HEK293 (cell line): ENCODE measurements at regions not wholly inside any gene's neighbourhood (a gene's known extent, or its start where the extent isn't known, plus 50 kb on each side); places are given as distances from the start of the nearest gene placed in this dataset.

Experiments
- CTCF ChIA-PET: fragments of 350-600 bp; formaldehyde crosslinking; extraction: SDS; loops from one replicate; lab custom pipeline; 2021; ENCODE audit warnings: antibody characterized with exemption; lab: Yijun Ruan, JAX
- POLR2A ChIA-PET: fragments of 300-600 bp; formaldehyde crosslinking; extraction: SDS; loops from one replicate; lab custom pipeline; 2020; ENCODE audit warnings: antibody characterized with exemption, inconsistent platforms; lab: Yijun Ruan, JAX
- H3K27ac ChIP-seq: fragments of 200-500 bp; sonication (Bioruptor generic); 2 replicates; pipeline ENCODE4 v1.5.1; 2014; ENCODE audit warnings: low read depth, low read length, control low read depth, inconsistent platforms; ENCODE audit errors: extremely low read depth
- H3K36me3 ChIP-seq, 2 experiments: fragments of 200-500 bp in 1 of 2; sonication (Bioruptor generic) in 1 of 2; 1 replicate in 1 of 2; 2 replicates in 1 of 2; pipeline ENCODE4 v1.5.1; 2014 to 2017; ENCODE audit warnings: inconsistent platforms in 2 of 2, low read length in 2 of 2; ENCODE audit not compliant: control insufficient read depth in 2 of 2, insufficient read depth in 1 of 2
- H3K4me1 ChIP-seq: fragments of 200-500 bp; sonication (Bioruptor generic); 2 replicates; pipeline ENCODE4 v1.5.1; 2014; ENCODE audit warnings: mild to moderate bottlenecking, low read length, inconsistent platforms; ENCODE audit not compliant: control insufficient read depth, insufficient read depth
- H3K4me3 ChIP-seq: 2 replicates; pipeline ENCODE4 v1.5.1; 2011; ENCODE audit warnings: low read depth, mild to moderate bottlenecking, control low read depth, low read length, moderate library complexity
- H3K9me3 ChIP-seq: fragments of 200-500 bp; sonication (Bioruptor generic); 2 replicates; pipeline ENCODE4 v1.5.1; 2014; ENCODE audit warnings: low read depth, low read length, inconsistent platforms; ENCODE audit not compliant: control insufficient read depth, insufficient read depth
- BCL11A ChIP-seq: fragments of 450-650 bp; formaldehyde crosslinking; IDR thresholded peaks from 2 replicates; pipeline ENCODE4 v1.5.1; 2016; ENCODE audit warnings: low read depth, missing biosample characterization, missing genetic modification characterization
- SALL2 ChIP-seq: fragments of 450-650 bp; formaldehyde crosslinking; IDR thresholded peaks from 2 replicates; pipeline ENCODE4 v1.5.0; 2017; ENCODE audit warnings: missing biosample characterization, mild to moderate bottlenecking, missing genetic modification characterization, borderline replicate concordance
- ZNF350 ChIP-seq: fragments of 450-650 bp; formaldehyde crosslinking; IDR thresholded peaks from 2 replicates; pipeline ENCODE4 v1.5.0; 2017; ENCODE audit warnings: missing biosample characterization, mild to moderate bottlenecking, missing genetic modification characterization
- ZNF660 ChIP-seq: fragments of 450-650 bp; IDR thresholded peaks from 2 replicates; pipeline ENCODE4 v1.5.1; 2018; ENCODE audit warnings: missing biosample characterization, mild to moderate bottlenecking, missing genetic modification characterization
- ZNF677 ChIP-seq: fragments of 450-650 bp; IDR thresholded peaks from 2 replicates; pipeline ENCODE4 v1.5.0; 2018; ENCODE audit warnings: missing biosample characterization, mild to moderate bottlenecking, missing genetic modification characterization, moderate library complexity
- ZNF701 ChIP-seq: fragments of 450-650 bp; formaldehyde crosslinking; IDR thresholded peaks from 2 replicates; pipeline ENCODE4 v1.5.1; 2016; ENCODE audit warnings: missing biosample characterization, missing genetic modification characterization
- ZNF776 ChIP-seq: fragments of 450-650 bp; formaldehyde crosslinking; IDR thresholded peaks from 2 replicates; pipeline ENCODE4 v1.5.0; 2017; ENCODE audit warnings: missing biosample characterization, missing genetic modification characterization, borderline replicate concordance
- ZNF843 ChIP-seq: fragments of 450-650 bp; formaldehyde crosslinking; IDR thresholded peaks from 2 replicates; pipeline ENCODE4 v1.5.1; 2016; ENCODE audit warnings: missing biosample characterization, missing genetic modification characterization
- TF ChIP-seq, protein P1 (sequence below): fragments of 450-650 bp; formaldehyde crosslinking; IDR thresholded peaks from 2 replicates; pipeline ENCODE4 v1.5.1; 2016; ENCODE audit warnings: missing biosample characterization, missing genetic modification characterization
- TF ChIP-seq, protein P2 (sequence below): fragments of 450-650 bp; formaldehyde crosslinking; IDR thresholded peaks from 2 replicates; pipeline ENCODE4 v1.5.1; 2016; ENCODE audit warnings: missing biosample characterization, missing genetic modification characterization
- TF ChIP-seq, protein P3 (sequence below): fragments of 450-650 bp; formaldehyde crosslinking; IDR thresholded peaks from 2 replicates; pipeline ENCODE4 v1.5.1; 2016; ENCODE audit warnings: missing biosample characterization, missing genetic modification characterization
- TF ChIP-seq, protein P4 (sequence below): fragments of 450-650 bp; formaldehyde crosslinking; IDR thresholded peaks from 2 replicates; pipeline ENCODE4 v1.5.1; 2016; ENCODE audit warnings: missing biosample characterization, missing genetic modification characterization
- TF ChIP-seq, protein P5 (sequence below): fragments of 450-650 bp; formaldehyde crosslinking; conservative IDR thresholded peaks from 2 replicates; pipeline ENCODE4 v1.5.1; 2016; ENCODE audit warnings: low read depth, missing biosample characterization, missing genetic modification characterization

DNA sequence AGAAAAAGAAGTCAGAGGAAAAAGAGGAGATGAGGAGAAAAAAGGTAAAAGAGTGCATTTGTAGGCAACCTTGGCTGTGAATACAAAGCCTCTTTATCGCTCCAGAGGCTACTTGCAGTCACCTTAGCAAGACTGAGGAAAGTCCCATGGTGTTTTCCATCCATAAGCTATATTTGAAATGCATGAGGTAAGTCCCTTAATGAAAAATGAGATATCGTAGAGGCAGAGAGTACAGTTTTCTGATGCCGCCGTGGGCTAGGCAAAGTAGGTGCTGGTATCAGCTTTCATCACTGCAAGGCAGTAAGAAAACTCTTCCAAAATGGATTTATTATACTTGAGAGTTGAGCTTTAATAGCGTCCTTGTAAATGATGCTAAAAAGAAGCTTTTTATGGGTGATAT, 186.8 kb downstream of the ASCL1 start (continued):
- TF ChIP-seq, protein P1, sequence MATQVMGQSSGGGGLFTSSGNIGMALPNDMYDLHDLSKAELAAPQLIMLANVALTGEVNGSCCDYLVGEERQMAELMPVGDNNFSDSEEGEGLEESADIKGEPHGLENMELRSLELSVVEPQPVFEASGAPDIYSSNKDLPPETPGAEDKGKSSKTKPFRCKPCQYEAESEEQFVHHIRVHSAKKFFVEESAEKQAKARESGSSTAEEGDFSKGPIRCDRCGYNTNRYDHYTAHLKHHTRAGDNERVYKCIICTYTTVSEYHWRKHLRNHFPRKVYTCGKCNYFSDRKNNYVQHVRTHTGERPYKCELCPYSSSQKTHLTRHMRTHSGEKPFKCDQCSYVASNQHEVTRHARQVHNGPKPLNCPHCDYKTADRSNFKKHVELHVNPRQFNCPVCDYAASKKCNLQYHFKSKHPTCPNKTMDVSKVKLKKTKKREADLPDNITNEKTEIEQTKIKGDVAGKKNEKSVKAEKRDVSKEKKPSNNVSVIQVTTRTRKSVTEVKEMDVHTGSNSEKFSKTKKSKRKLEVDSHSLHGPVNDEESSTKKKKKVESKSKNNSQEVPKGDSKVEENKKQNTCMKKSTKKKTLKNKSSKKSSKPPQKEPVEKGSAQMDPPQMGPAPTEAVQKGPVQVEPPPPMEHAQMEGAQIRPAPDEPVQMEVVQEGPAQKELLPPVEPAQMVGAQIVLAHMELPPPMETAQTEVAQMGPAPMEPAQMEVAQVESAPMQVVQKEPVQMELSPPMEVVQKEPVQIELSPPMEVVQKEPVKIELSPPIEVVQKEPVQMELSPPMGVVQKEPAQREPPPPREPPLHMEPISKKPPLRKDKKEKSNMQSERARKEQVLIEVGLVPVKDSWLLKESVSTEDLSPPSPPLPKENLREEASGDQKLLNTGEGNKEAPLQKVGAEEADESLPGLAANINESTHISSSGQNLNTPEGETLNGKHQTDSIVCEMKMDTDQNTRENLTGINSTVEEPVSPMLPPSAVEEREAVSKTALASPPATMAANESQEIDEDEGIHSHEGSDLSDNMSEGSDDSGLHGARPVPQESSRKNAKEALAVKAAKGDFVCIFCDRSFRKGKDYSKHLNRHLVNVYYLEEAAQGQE (tag by site-specific recombination) = no peak
- TF ChIP-seq ZNF843 (no peak), ZNF350 (tag by site-specific recombination) (no peak), ZNF660 (no peak), BCL11A (tag by site-specific recombination) (no peak), ZNF677 (tag by site-specific recombination) (no peak)
- TF ChIP-seq, protein P2, sequence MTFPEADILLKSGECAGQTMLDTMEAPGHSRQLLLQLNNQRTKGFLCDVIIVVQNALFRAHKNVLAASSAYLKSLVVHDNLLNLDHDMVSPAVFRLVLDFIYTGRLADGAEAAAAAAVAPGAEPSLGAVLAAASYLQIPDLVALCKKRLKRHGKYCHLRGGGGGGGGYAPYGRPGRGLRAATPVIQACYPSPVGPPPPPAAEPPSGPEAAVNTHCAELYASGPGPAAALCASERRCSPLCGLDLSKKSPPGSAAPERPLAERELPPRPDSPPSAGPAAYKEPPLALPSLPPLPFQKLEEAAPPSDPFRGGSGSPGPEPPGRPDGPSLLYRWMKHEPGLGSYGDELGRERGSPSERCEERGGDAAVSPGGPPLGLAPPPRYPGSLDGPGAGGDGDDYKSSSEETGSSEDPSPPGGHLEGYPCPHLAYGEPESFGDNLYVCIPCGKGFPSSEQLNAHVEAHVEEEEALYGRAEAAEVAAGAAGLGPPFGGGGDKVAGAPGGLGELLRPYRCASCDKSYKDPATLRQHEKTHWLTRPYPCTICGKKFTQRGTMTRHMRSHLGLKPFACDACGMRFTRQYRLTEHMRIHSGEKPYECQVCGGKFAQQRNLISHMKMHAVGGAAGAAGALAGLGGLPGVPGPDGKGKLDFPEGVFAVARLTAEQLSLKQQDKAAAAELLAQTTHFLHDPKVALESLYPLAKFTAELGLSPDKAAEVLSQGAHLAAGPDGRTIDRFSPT (tag by site-specific recombination) = no peak

DNA sequence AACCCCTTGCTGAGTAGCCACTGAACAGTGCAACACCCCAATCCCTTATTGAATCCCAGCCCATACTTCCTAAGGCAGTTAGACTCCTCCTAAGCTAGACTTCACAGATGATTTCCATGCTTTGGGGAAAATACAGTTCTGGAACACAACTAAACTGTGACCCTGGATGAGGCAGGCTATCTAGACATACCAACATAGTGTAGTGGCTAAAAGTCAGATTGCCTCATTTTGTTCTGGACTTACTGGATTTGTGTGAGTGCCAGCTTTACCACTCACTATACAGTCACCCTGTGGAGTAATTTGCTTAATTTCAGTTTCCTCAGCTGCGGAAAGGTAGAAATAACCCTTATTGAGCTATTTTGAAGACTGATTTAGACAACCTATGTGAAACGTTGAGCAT, 203.1 kb downstream of the ASCL1 start:
- H3K27ac ChIP-seq = no peak overlapping the region
- H3K36me3 ChIP-seq = no peaks in the 10 kb centered on the region
- CTCF ChIA-PET = interaction anchor here (0.6 kb wide), 2 partner anchors 11 to 160 kb away, joined by 3 read pairs; no protein-coding TSS in a partner anchor
- no peaks in the 10 kb centered on the region for H3K9me3 ChIP-seq
- no peak overlapping the region for H3K4me3 ChIP-seq
- TF ChIP-seq SALL2 (tag by site-specific recombination) (no peak), ZNF776 (tag by site-specific recombination) (no peak), ZNF701 (tag by site-specific recombination) (no peak)
- TF ChIP-seq, protein P3, sequence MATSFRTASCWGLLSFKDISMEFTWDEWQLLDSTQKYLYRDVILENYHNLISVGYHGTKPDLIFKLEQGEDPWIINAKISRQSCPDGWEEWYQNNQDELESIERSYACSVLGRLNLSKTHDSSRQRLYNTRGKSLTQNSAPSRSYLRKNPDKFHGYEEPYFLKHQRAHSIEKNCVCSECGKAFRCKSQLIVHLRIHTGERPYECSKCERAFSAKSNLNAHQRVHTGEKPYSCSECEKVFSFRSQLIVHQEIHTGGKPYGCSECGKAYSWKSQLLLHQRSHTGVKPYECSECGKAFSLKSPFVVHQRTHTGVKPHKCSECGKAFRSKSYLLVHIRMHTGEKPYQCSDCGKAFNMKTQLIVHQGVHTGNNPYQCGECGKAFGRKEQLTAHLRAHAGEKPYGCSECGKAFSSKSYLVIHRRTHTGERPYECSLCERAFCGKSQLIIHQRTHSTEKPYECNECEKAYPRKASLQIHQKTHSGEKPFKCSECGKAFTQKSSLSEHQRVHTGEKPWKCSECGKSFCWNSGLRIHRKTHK = no peak
- TF ChIP-seq, protein P4, sequence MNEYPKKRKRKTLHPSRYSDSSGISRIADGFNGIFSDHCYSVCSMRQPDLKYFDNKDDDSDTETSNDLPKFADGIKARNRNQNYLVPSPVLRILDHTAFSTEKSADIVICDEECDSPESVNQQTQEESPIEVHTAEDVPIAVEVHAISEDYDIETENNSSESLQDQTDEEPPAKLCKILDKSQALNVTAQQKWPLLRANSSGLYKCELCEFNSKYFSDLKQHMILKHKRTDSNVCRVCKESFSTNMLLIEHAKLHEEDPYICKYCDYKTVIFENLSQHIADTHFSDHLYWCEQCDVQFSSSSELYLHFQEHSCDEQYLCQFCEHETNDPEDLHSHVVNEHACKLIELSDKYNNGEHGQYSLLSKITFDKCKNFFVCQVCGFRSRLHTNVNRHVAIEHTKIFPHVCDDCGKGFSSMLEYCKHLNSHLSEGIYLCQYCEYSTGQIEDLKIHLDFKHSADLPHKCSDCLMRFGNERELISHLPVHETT (tag by site-specific recombination) = no peak
- TF ChIP-seq, protein P5, sequence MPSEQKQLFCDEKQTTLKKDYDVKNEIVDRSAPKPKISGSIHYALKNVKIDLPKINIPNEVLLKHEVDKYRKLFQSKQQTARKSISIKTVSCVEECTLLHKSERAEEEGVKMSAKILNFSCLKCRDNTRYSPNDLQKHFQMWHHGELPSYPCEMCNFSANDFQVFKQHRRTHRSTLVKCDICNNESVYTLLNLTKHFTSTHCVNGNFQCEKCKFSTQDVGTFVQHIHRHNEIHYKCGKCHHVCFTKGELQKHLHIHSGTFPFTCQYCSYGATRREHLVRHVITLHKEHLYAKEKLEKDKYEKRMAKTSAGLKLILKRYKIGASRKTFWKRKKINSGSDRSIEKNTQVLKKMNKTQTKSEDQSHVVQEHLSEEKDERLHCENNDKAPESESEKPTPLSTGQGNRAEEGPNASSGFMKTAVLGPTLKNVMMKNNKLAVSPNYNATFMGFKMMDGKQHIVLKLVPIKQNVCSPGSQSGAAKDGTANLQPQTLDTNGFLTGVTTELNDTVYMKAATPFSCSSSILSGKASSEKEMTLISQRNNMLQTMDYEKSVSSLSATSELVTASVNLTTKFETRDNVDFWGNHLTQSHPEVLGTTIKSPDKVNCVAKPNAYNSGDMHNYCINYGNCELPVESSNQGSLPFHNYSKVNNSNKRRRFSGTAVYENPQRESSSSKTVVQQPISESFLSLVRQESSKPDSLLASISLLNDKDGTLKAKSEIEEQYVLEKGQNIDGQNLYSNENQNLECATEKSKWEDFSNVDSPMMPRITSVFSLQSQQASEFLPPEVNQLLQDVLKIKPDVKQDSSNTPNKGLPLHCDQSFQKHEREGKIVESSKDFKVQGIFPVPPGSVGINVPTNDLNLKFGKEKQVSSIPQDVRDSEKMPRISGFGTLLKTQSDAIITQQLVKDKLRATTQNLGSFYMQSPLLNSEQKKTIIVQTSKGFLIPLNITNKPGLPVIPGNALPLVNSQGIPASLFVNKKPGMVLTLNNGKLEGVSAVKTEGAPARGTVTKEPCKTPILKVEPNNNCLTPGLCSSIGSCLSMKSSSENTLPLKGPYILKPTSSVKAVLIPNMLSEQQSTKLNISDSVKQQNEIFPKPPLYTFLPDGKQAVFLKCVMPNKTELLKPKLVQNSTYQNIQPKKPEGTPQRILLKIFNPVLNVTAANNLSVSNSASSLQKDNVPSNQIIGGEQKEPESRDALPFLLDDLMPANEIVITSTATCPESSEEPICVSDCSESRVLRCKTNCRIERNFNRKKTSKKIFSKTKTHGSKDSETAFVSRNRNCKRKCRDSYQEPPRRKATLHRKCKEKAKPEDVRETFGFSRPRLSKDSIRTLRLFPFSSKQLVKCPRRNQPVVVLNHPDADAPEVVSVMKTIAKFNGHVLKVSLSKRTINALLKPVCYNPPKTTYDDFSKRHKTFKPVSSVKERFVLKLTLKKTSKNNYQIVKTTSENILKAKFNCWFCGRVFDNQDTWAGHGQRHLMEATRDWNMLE (tag by site-specific recombination) = no peak
- POLR2A ChIA-PET = no interaction called here
- H3K4me1 ChIP-seq = no peaks in the 10 kb centered on the region
